ENCODE measurements at regions not wholly inside any gene's neighbourhood (a gene's known extent, or its start where the extent isn't known, plus 50 kb on each side); places are given as distances from the start of the nearest gene placed in this dataset.

DNA sequence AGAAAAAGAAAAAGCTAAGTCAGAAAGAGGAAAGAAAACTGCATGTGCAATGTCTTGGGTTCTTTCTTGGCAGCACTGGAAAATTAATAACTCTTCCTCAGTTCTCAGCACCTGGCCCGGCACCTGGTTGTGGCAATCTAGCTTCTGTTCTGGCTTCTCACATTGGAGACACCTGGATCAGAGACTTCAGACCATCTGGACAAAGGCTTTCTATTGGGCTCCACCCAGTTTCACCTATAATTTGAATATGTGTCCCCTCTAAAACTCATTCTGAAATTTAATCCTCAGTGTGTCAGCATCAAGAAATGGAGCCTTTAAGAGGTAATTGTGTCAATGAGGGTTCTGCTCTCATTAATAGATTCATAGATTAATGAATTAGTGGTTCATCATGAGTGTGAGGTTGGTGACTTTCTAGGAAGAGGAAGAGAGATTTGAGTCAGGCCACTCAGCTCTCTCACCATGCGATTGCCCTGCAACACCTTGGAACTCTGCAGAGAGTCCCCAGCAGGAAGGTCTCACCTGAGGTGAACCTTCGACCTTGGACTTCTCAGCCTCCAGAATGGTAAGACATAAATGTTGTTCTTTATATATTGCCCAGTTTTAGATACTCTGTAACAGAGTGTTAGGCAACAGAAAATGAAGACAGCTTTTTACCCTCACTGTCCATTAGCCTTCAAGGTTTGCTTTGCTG is 679.9 kb downstream of the NTRK3 start:
- Histone ChIP-seq H4K20me1 (ENCODE audit: control insufficient read depth, extremely low read depth, insufficient read depth, low read length) (no peaks in the 10 kb centered on the region), H3K4me1 (ENCODE audit: control insufficient read depth, extremely low read depth, insufficient read depth, low read length) (no peaks in the 10 kb centered on the region), H2AFZ (ENCODE audit: low read length) (no peak overlapping the region), H3K27ac (ENCODE audit: insufficient read depth, low read length) (no peak overlapping the region), H3K4me3 (replicated peaks in 1 of 4; ENCODE audit: control extremely low read depth in 1 of 4, insufficient read depth in 1 of 4, low read depth in 3 of 4, low read length in 4 of 4) (no peak overlapping the region), H3K9me3 (ENCODE audit: control insufficient read depth, insufficient read depth, low read depth, low read length) (no peaks in the 10 kb centered on the region), H3K27me3 (ENCODE audit: control insufficient read depth, insufficient read depth, low read length) (no peaks in the 10 kb centered on the region), H3K9ac (ENCODE audit: insufficient read depth, low read length) (no peak overlapping the region), H3K4me2 (ENCODE audit: extremely low read depth, insufficient read depth, low read length) (no peak overlapping the region), H3K36me3 (ENCODE audit: control insufficient read depth, insufficient read depth, low read length) (no peaks in the 10 kb centered on the region), H3K79me2 (ENCODE audit: control insufficient read depth, insufficient read depth, low read length) (no peaks in the 10 kb centered on the region)
- DNase-seq (ENCODE audit: low read depth in 2 of 2) = no peak
- TF ChIP-seq, protein P1, sequence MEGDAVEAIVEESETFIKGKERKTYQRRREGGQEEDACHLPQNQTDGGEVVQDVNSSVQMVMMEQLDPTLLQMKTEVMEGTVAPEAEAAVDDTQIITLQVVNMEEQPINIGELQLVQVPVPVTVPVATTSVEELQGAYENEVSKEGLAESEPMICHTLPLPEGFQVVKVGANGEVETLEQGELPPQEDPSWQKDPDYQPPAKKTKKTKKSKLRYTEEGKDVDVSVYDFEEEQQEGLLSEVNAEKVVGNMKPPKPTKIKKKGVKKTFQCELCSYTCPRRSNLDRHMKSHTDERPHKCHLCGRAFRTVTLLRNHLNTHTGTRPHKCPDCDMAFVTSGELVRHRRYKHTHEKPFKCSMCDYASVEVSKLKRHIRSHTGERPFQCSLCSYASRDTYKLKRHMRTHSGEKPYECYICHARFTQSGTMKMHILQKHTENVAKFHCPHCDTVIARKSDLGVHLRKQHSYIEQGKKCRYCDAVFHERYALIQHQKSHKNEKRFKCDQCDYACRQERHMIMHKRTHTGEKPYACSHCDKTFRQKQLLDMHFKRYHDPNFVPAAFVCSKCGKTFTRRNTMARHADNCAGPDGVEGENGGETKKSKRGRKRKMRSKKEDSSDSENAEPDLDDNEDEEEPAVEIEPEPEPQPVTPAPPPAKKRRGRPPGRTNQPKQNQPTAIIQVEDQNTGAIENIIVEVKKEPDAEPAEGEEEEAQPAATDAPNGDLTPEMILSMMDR (conservative IDR thresholded peaks at IDR 0.05 in 1 of 2, IDR thresholded peaks at IDR 0.05 in 1 of 2; ENCODE audit: low read depth in 1 of 2, low read length in 2 of 2) = no peak
- TF ChIP-seq EZH2 (IDR thresholded peaks at IDR 0.05; ENCODE audit: low read length, missing control alignments) = no peak

DNA sequence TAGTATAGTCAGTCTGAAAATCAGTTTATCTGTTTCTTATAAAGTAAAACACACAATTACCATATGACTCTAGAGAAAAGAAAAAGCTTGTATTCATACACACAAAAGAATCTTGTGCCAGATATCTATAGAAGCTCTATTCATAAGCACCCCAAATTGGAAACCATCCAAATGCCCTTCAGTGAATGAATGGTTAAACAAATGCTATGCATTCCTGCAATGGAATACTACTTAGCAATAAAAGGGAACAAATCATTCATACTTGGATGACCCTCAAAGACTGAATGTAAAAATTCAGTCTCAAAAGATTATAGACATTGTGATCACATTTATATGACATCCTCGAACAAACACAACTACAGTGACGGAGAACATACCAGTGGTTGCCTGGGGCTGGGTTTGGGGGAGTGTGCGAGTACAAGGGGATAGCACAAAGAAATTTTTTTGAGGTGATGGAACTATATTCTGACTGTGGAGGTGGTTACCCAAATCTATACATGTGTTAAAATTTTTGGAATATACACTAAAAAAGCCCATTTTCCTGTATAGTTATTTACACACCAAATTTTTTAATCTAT is 680.6 kb downstream of the NTRK3 start:
- DNase-seq (ENCODE audit: low read depth in 2 of 2) = no peak
- Histone ChIP-seq H3K79me2 (ENCODE audit: control insufficient read depth, insufficient read depth, low read length) (no peaks in the 10 kb centered on the region), H3K27ac (ENCODE audit: insufficient read depth, low read length) (no peak overlapping the region), H3K9me3 (ENCODE audit: control insufficient read depth, insufficient read depth, low read depth, low read length) (no peaks in the 10 kb centered on the region), H3K9ac (ENCODE audit: insufficient read depth, low read length) (no peak overlapping the region), H4K20me1 (ENCODE audit: control insufficient read depth, extremely low read depth, insufficient read depth, low read length) (no peaks in the 10 kb centered on the region), H3K36me3 (ENCODE audit: control insufficient read depth, insufficient read depth, low read length) (no peaks in the 10 kb centered on the region), H2AFZ (ENCODE audit: low read length) (no peak overlapping the region), H3K4me1 (ENCODE audit: control insufficient read depth, extremely low read depth, insufficient read depth, low read length) (no peaks in the 10 kb centered on the region), H3K4me3 (replicated peaks in 1 of 4; ENCODE audit: control extremely low read depth in 1 of 4, insufficient read depth in 1 of 4, low read depth in 3 of 4, low read length in 4 of 4) (no peak overlapping the region), H3K4me2 (ENCODE audit: extremely low read depth, insufficient read depth, low read length) (no peak overlapping the region), H3K27me3 (ENCODE audit: control insufficient read depth, insufficient read depth, low read length) (no peaks in the 10 kb centered on the region)
- TF ChIP-seq, protein P1 (conservative IDR thresholded peaks at IDR 0.05 in 1 of 2, IDR thresholded peaks at IDR 0.05 in 1 of 2; ENCODE audit: low read depth in 1 of 2, low read length in 2 of 2) = no peak
- no peak for TF ChIP-seq EZH2 (IDR thresholded peaks at IDR 0.05; ENCODE audit: low read length, missing control alignments)

- H3K27me3 ChIP-seq (ENCODE audit: control insufficient read depth, insufficient read depth, low read length) = no peaks in the 10 kb centered on the region
- H3K79me2 ChIP-seq (ENCODE audit: control insufficient read depth, insufficient read depth, low read length) = no peaks in the 10 kb centered on the region
- H3K4me1 ChIP-seq (ENCODE audit: control insufficient read depth, extremely low read depth, insufficient read depth, low read length) = no peaks in the 10 kb centered on the region
- H3K9me3 ChIP-seq (ENCODE audit: control insufficient read depth, insufficient read depth, low read depth, low read length) = no peaks in the 10 kb centered on the region
- H2AFZ ChIP-seq (ENCODE audit: low read length) = no peak overlapping the region
- H3K36me3 ChIP-seq (ENCODE audit: control insufficient read depth, insufficient read depth, low read length) = no peaks in the 10 kb centered on the region
- no peak overlapping the region for H3K27ac ChIP-seq (ENCODE audit: insufficient read depth, low read length)
- DNase-seq (ENCODE audit: low read depth in 2 of 2) = peak in 1 of 2 donors; percentile 40
- H4K20me1 ChIP-seq (ENCODE audit: control insufficient read depth, extremely low read depth, insufficient read depth, low read length) = no peaks in the 10 kb centered on the region
- no peak overlapping the region for H3K4me2 ChIP-seq (ENCODE audit: extremely low read depth, insufficient read depth, low read length)
- H3K9ac ChIP-seq (ENCODE audit: insufficient read depth, low read length) = no peak overlapping the region
- H3K4me3 ChIP-seq (replicated peaks in 1 of 4; ENCODE audit: control extremely low read depth in 1 of 4, insufficient read depth in 1 of 4, low read depth in 3 of 4, low read length in 4 of 4) = no peak overlapping the region
- TF ChIP-seq, protein P1 (conservative IDR thresholded peaks at IDR 0.05 in 1 of 2, IDR thresholded peaks at IDR 0.05 in 1 of 2; ENCODE audit: low read depth in 1 of 2, low read length in 2 of 2) = no peak
- TF ChIP-seq EZH2 (IDR thresholded peaks at IDR 0.05; ENCODE audit: low read length, missing control alignments) = no peak
These were observed 683.0 kb downstream of the NTRK3 start for GRCh38 chr15:87573534-87573933.
